IPS DF 19.7 (cell line): ENCODE measurements at regions not wholly inside any gene's neighbourhood (a gene's known extent, or its start where the extent isn't known, plus 50 kb on each side); places are given as distances from the start of the nearest gene placed in this dataset.
"Not testable (repeated sequence)": the region's sequence is repeated elsewhere in the genome, so short reads cannot be mapped to it uniquely, and the experiment has no call there.

Experiments
- DNase-seq: peaks from one replicate; pipeline ENCODE4 v3.0.0-alpha.2; 2013; ENCODE audit warnings: low read depth, low spot score

GRCh38 chr5:152608458-152608857, 203.4 kb upstream of the NMUR2 start:
- DNase-seq = no peak

DNA sequence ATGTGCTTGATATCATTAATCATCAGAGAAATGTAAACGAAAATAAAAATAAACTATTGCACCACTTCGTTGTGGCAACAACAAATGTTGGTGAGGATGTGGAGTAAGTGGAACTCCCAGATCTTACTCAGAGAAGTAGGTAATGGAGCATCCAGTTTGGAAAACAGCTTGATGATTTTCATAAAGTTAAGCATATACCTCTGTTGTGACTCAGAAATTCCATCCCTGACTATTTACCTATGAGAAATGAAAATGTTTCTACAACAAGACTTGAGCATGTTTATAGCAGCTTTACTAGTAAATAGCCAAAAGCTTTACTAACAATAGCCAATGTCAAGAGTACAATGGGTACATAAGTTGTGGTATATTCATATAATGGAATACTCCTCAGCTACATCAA, 214.7 kb upstream of the NMUR2 start:
- no peak for DNase-seq

GRCh38 chr5:152622628-152623027, 217.5 kb upstream of the NMUR2 start:
- DNase-seq = no peak

- DNase-seq = no peak
Measured at GRCh38 chr5:152623951-152624350, 218.9 kb upstream of the NMUR2 start.

DNA sequence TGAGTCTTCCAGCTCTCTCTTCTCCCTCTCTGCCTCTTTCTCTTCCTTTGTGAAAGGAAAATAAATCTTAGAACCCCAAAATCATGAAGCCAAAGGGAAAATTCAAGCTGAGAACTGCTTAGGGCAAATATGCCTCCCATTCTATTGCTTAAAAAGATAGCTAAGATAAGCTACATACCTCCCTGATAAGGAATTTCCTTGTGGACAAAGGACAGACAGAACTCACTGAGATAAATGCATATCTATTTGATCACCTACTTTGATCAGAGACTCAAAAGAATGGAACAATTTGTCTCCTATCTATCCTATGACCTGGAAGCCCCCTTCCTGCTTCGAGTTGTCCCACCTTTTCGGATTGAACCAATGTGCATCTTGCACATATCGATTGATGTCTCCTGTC, 220.6 kb upstream of the NMUR2 start:
- DNase-seq = no peak

GRCh38 chr5:152631221-152631620, 226.1 kb upstream of the NMUR2 start:
- DNase-seq = no peak

DNA sequence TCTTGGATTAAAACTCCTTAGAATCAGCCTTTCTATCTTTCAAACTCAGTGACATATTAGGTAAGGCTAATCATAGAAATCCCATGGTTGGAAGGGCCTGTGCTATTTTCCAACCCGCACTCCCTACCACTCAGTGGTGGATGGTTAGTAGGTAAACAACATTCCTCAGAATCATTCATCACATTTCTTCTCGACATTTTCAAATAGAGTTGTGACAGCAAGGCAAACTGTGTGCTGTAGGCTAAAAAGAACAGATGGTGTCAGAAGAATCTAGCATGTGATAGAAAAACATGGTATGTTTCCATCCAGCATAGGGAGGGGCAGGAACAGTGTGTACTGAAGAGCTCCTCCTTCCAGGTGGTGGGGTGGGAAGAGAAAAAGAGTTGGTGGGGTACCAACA, 227.3 kb upstream of the NMUR2 start:
- DNase-seq = no peak

GRCh38 chr5:152634586-152634985, 229.5 kb upstream of the NMUR2 start:
- no peak for DNase-seq

GRCh38 chr5:152638996-152639552, 234.0 kb upstream of the NMUR2 start:
- no peak for DNase-seq

- DNase-seq = no peak
Measured at GRCh38 chr5:152641970-152642805, 237.1 kb upstream of the NMUR2 start.

DNA sequence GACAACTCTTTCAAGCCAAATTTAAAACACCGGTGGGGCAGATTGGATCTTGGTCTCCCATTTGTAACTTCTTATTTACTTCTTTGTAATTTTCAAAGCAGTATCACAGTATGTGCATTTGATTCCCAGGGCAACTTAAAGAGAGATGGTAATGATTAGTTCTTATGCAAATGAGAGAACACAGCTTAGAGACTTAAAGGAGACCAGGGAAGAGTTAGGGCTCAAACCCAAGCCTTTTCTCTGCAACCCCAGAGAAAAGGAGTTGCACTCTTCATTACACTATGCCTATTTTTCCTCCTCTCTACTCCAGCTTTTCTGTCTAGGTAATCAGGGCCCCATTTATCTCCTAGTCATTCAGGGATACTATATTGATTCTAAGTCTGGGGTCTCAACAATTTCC, 237.8 kb upstream of the NMUR2 start:
- no peak for DNase-seq

DNA sequence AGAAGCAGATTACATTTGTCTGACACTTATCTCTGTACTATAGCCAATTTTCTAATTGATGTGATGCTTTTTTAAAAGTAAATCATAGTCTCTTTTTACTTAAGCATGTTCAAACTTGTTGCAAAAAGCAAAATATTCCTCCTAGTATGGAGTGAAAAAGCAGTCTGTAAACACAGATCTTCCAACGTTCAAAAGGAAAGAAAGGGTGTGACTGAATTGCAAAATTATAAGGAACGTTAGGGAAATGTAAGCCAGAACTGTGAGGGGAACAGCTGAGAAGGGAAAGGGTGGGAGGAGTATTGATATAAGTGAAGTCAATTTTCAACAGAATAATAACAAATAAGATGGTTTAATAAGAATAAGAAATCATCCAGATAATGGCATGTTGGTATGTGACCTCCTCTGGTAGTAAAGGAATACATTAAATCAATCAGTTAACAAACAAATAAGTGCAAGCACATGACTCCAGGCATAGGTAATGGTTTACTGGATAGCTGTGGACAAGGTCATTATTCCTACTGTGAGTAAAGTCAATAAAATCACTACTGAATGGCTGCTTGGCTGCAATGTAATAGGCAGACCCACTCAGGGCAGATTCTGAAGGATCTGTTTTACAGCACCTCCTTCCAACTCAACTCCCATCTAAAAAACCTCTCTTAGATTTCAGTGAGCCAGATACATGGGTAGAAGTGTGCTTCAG, 239.1 kb upstream of the NMUR2 start:
- DNase-seq = no peak

DNA sequence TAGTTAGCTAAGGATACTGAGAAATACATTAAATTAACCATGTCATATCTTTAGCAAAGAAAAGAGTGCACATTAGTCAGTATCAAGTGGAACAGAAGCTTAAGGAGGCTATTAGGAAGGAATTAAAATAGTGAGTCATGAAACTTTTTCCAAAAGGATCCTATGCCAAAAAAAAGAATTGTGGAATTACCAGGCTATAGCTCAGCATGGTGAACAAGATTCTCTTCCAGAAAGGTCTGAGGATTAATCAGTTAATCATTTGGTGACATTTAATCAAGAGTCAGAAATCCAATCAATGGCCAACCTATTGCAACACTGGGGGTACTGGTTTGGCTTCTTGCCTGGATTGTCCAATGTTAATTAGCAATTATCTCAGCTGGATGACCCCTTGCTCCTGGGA, 244.5 kb upstream of the NMUR2 start:
- DNase-seq = no peak

DNA sequence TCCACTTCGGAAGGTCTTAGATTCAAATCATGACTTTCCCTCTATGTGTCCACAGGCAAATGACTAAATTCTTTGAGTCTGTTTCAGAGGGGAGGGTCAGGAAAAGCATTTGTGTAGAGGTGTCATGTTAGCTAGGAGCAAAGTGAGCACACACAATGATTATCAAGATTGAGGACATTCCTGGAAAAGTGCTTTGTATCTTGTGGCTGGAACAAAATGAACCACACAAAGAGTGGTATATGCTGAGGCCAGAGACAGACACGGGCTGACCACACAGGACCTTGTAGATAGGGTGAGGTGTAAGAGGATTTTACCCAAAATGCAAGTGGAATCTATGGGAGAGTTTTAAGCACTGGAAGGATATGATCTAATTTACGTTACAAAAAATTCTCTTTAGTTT, 245.3 kb upstream of the NMUR2 start:
- DNase-seq = no peak

DNA sequence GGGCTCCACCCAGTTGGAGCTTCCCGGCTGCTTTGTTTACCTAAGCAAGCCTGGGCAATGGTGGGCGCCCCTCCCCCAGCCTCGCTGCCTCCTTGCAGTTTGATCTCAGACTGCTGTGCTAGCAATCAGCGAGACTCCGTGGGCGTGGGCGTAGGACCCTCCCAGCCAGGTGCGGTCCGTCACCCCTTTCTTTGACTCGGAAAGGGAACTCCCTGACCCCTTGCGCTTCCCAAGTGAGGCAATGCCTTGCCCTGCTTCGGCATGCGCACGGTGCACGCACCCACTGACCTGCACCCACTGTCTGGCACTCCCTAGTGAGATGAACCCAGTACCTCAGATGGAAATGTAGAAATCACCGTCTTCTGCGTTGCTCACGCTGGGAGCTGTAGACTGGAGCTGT, 254.4 kb upstream of the NMUR2 start:
- not testable (repeated sequence) for DNase-seq

GRCh38 chr5:152673601-152674000, 268.5 kb upstream of the NMUR2 start:
- no peak for DNase-seq

DNA sequence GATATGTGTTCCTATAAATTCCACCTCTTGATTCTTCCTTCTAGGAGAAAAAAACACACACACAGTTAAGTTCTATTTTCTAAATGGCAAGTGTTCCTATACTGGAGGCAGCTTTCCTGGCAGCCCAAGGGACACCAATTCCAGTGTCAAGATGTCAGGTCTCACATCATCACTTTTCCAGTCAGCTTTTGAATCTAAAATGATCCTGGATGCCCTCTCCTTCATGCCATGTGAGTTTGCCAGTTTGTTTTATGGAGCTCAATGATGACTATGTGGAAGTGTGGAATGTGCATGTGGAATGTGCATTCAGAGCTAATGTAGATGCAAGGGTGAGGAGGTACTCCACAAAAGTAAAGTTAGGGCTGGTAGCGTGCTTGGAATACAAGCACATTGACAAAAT, 269.3 kb upstream of the NMUR2 start:
- no peak for DNase-seq

- DNase-seq = no peak
Measured at GRCh38 chr5:152676196-152676595, 271.1 kb upstream of the NMUR2 start.

DNA sequence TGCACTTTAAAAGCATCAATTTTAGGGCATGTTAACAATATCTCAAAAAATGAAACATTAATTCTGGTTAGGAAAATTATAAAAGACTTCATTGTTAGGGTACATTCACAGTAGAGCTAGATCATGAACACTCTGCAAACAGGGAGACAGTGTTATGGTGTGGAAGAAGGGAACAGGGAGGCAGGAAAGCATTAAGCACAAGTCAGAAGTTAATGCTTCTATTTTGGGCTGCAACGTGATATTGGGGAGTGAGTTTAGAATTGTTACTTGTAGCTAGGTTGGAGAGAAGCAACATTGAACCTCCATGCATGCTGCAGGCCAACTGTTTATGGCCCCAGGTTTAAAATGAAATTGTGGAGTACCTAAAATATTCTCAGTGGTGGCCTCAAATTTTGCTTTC, 278.1 kb upstream of the NMUR2 start:
- no peak for DNase-seq

- peak; percentile 23 for DNase-seq
Measured at GRCh38 chr5:152686931-152687330, 281.9 kb upstream of the NMUR2 start.

- DNase-seq = no peak
Measured at GRCh38 chr5:152688561-152689249, 283.6 kb upstream of the NMUR2 start.

DNA sequence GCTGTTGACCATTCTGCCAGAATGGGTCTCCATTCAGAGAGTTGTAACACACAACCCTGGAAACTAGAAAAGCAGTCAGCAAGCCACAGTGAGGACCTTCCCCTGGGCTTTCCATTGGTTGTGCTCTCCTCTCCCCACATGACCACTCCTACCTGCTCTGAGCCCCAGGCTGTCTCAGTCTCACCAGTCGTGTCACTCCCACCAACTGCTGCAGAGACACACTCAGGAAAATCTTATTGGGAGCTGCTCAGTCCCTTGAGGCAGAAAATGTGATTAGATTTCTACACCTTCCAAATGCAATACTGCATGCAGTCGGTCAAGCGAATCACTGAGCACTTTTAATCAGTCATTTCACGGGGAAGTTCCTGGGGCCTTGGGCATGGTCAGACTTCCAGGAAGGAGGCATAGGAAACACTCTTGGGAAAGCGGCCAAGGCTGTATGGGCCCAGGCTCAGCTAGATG, 284.2 kb upstream of the NMUR2 start:
- no peak for DNase-seq
